GM12864 (cell line): ENCODE measurements at regions not wholly inside any gene's neighbourhood (a gene's known extent, or its start where the extent isn't known, plus 50 kb on each side); places are given as distances from the start of the nearest gene placed in this dataset.

Experiments used
- DNase-seq: peaks from one replicate; pipeline ENCODE4 v3.0.0-alpha.2; 2011; ENCODE audit warnings: low read depth
- H3K4me3 ChIP-seq: 2 replicates; pipeline ENCODE4 v1.5.1; 2011; ENCODE audit warnings: mild to moderate bottlenecking, low read depth, low read length, control low read depth
- CTCF ChIP-seq: IDR thresholded peaks from 2 replicates; pipeline ENCODE4 v1.5.1; 2011; ENCODE audit warnings: low read depth, mild to moderate bottlenecking, moderate library complexity, low read length, control low read depth, inconsistent platforms; ENCODE audit errors: missing control alignments

DNA sequence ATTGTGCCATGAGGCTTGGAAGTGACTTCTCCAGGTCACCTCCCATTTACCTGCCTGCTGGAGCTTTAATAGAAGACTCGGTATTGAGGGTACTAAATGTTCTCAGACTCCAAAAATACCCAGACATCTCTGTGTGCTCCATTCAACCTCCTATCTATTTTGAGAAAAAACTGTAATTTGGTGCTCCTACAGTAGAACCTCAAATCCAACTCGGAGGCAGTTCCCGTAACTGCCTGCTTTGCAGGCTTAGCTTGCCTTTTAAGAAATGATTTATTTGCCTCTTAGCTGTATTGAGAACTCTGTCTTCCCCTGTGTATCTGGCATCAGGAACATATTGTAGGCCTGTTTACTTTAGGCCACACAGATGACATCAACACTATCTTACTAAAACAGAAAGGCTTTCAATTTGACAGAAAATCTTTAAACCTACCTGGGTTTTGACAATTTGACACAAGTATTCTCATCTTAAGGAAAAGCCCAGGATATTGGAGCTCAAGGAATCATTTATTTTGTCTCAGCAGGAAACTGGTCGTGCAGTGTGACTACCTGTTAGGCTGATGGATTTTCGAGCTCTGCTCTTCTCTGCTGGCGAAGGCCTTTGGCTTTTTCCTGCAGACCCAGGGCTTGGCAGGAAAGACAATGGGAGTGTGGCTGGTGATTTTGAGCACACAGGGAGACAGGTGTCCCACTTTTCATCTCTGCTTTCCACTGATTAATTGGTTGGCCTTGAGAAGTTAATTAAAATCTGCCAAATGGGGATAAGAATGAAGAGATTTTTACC is 314.8 kb downstream of the SNAPC1 start:
- DNase-seq = no peak
- no peak for TF ChIP-seq CTCF
- H3K4me3 ChIP-seq = no peak overlapping the region

DNA sequence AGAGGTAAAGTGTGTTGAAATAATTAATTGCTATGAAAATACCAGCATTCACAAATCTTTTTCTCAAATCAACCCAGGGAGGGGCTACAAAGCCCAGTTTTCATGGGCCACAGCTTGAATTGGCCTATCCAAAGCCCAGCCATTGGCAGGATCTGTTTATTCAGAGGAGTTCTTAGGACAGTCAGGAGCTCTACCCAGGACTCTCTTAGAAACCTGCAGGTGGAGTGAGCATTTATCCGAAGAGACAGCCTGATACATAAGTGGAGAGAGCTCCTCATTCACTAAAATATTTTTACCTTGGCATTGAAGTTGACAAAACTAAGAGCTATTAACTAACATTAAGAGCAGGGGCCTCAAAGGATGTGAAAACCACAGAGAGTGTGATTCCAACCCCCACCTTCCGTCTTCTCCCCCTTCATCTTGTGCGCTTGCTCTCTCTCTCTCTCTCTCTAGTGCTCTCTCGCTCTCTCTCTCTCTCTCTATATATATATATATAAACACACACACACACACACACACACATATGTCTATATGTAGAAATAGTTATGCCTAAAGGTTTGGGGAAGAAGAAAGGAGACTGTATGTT is 315.5 kb downstream of the SNAPC1 start:
- no peak for TF ChIP-seq CTCF
- peak; percentile 77 for DNase-seq
- H3K4me3 ChIP-seq = no peak overlapping the region

GRCh38 chr14:62079038-62079437 is 316.8 kb downstream of the SNAPC1 start:
- TF ChIP-seq CTCF = no peak
- H3K4me3 ChIP-seq = no peak overlapping the region
- DNase-seq = no peak

GRCh38 chr14:62081012-62081612 is 318.9 kb downstream of the SNAPC1 start:
- H3K4me3 ChIP-seq = peak overlapping the region; percentile 15
- no peak for TF ChIP-seq CTCF
- DNase-seq = peak; percentile 72

DNA sequence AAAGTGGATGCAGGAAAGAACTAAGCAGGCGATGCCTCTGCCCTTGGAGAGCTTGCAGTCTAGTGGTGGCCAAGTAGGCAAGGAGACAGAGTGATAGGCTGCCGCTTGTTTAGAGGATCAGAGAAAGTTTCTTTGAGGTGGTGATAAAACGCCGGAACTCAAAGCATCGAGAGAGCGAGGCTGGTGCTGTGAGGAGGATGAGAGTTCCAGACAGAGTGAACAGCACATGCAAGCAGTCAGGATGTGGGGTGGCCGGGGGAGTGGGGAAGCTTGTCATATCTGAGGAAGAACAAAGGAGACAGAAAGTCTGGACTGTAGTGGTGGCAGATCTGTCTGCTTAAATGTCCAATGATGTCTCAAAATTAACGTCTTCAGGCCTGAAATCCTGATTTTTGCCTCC is 319.7 kb downstream of the SNAPC1 start:
- no peak for TF ChIP-seq CTCF
- H3K4me3 ChIP-seq = no peak overlapping the region
- DNase-seq = no peak

GRCh38 chr14:62082779-62083178 is 320.6 kb downstream of the SNAPC1 start:
- DNase-seq = no peak
- no peak for TF ChIP-seq CTCF
- H3K4me3 ChIP-seq = no peak overlapping the region

- no peak for TF ChIP-seq CTCF
- no peak for DNase-seq
- H3K4me3 ChIP-seq = no peak overlapping the region
Measured at GRCh38 chr14:62084020-62084419, 321.8 kb downstream of the SNAPC1 start.
